Psoas muscle (tissue), 7 donors: ENCODE measurements at regions not wholly inside any gene's neighbourhood (a gene's known extent, or its start where the extent isn't known, plus 50 kb on each side); places are given as distances from the start of the nearest gene placed in this dataset.
"Not testable (repeated sequence)": the region's sequence is repeated elsewhere in the genome, so short reads cannot be mapped to it uniquely, and the experiment has no call there.

ENCODE experiments used
- ATAC-seq, 4 donors: fragments of 200-7000 bp; cut with Tn5 transposase; one replicate each; pipeline ENCODE4 v1.9.1; 2020; ENCODE audit warnings: moderate library complexity in 3 of 4, mild to moderate bottlenecking in 2 of 4
- DNase-seq, 2 donors: peaks; one replicate each; pipeline ENCODE4 v3.0.0-alpha.2; 2020
- H3K27ac ChIP-seq: fragments of 200-600 bp; one replicate; pipeline ENCODE4 v1.8.0; 2022
- H3K27me3 ChIP-seq, 3 donors: fragments of 200-600 bp in 1 of 3; one replicate each; pipeline versions ENCODE4 v1.6.1 to v1.8.0; 2013 to 2022; ENCODE audit warnings: low read length in 2 of 3, mild to moderate bottlenecking in 2 of 3, moderate library complexity in 1 of 3; ENCODE audit not compliant: insufficient read depth in 3 of 3
- H3K36me3 ChIP-seq, 2 donors: fragments of 200-600 bp in 1 of 2; one replicate each; pipeline versions ENCODE4 v1.6.1 to v1.8.0; 2013 to 2022; ENCODE audit warnings: low read depth in 1 of 2, mild to moderate bottlenecking in 1 of 2, moderate library complexity in 1 of 2; ENCODE audit not compliant: insufficient read depth in 1 of 2
- H3K4me1 ChIP-seq: fragments of 200-600 bp; one replicate; pipeline ENCODE4 v1.8.0; 2022
- H3K4me3 ChIP-seq: fragments of 200-600 bp; one replicate; pipeline ENCODE4 v1.8.0; 2022; ENCODE audit warnings: mild to moderate bottlenecking
- H3K9me3 ChIP-seq: fragments of 200-600 bp; one replicate; pipeline ENCODE4 v1.8.0; 2022
- WGBS, 3 donors: extraction: QIAGEN DNeasy Blood & Tissue Kit; methylation state at CpG; one replicate each; pipeline versions ENCODE4 v1.1.6 to v1.1.7; 2013; 5-methylcytosine and 5-hydroxymethylcytosine counted together
- intact Hi-C, 2 donors: fragments of 100-400 bp; cut with DNase I; formaldehyde crosslinking; loops; one replicate each; pipeline versions ENCODE4 v1.11.0 to v1.14.2; 2022
- donor health status: healthy with polysubstance abuse.
- donor health status: DM: no; HTN: no; CAD: no; lungs with moderate emphysema.
- donor health status: Bipolar disorder and iron deficiency.
- donor health status: healthy.
- donor health status: DM: yes; HTN: yes; CAD: no.
- donor health status: DM: no; HTN: no; CAD: no.
- donor health status: DM: yes; HTN: yes; CAD: no.

- H3K36me3 ChIP-seq, H3K4me1 ChIP-seq, H3K9me3 ChIP-seq, ATAC-seq, H3K4me3 ChIP-seq, H3K27me3 ChIP-seq, H3K27ac ChIP-seq, intact Hi-C loops: not testable (repeated sequence)
- 89 to 92% (median 91%) methylated on average over 17 to 21 of the region's 35 CpGs for WGBS, 3 donors
- peak in 1 of 2 donors; percentile 48 for DNase-seq
Observed at GRCh38 chr15:20074082-20074481, 467.5 kb downstream of the GOLGA6L6 start.

GRCh38 chr15:20069043-20069442 is 472.6 kb downstream of the GOLGA6L6 start:
- H3K27me3 ChIP-seq, H3K4me1 ChIP-seq, H3K9me3 ChIP-seq, H3K36me3 ChIP-seq, ATAC-seq, H3K4me3 ChIP-seq, intact Hi-C loops, H3K27ac ChIP-seq: not testable (repeated sequence)
- 71 to 83% (median 82%) methylated on average over 4 of the region's 5 CpGs for WGBS, 3 donors
- peak in 1 of 2 donors; percentile 14 for DNase-seq

- peak in 1 of 2 donors; percentile 11 for DNase-seq
- intact Hi-C loops, H3K4me3 ChIP-seq, H3K27me3 ChIP-seq, H3K36me3 ChIP-seq, H3K4me1 ChIP-seq, H3K9me3 ChIP-seq, ATAC-seq, H3K27ac ChIP-seq: not testable (repeated sequence)
- 48 to 63% (median 49%) methylated on average over 2 to 3 of the region's 5 CpGs for WGBS, 3 donors
Observed at GRCh38 chr15:20066173-20066572, 475.4 kb downstream of the GOLGA6L6 start.

- H3K4me1 ChIP-seq, ATAC-seq, H3K4me3 ChIP-seq, H3K27me3 ChIP-seq, intact Hi-C loops, H3K27ac ChIP-seq, H3K9me3 ChIP-seq, H3K36me3 ChIP-seq: not testable (repeated sequence)
- WGBS, 3 donors: 78 to 87% (median 86%) methylated on average over 6 to 7 of the region's 10 CpGs
- peak in 1 of 2 donors; percentile 35 for DNase-seq
Observed at GRCh38 chr15:20065508-20065907, 476.1 kb downstream of the GOLGA6L6 start.

- intact Hi-C loops, H3K9me3 ChIP-seq, H3K27me3 ChIP-seq, H3K27ac ChIP-seq, ATAC-seq, H3K4me1 ChIP-seq, H3K4me3 ChIP-seq, H3K36me3 ChIP-seq: not testable (repeated sequence)
- DNase-seq: peak in 1 of 2 donors; percentile 13
- WGBS, 3 donors: 67 to 72% (median 70%) methylated on average over 6 to 7 of the region's 7 CpGs
Observed at GRCh38 chr15:20063167-20063566, 478.4 kb downstream of the GOLGA6L6 start.

- DNase-seq, H3K27me3 ChIP-seq, H3K4me3 ChIP-seq, H3K36me3 ChIP-seq, H3K9me3 ChIP-seq, H3K27ac ChIP-seq, H3K4me1 ChIP-seq, intact Hi-C loops, ATAC-seq: not testable (repeated sequence)
- WGBS, 3 donors: 80 to 84% (median 81%) methylated on average over 6 of the region's 13 CpGs
Observed at GRCh38 chr15:20060838-20061237, 480.8 kb downstream of the GOLGA6L6 start.

- 68 to 71% (median 68%) methylated on average over 5 of the region's 5 CpGs for WGBS, 3 donors
- intact Hi-C loops, H3K36me3 ChIP-seq, H3K9me3 ChIP-seq, DNase-seq, H3K27ac ChIP-seq, ATAC-seq, H3K4me1 ChIP-seq, H3K27me3 ChIP-seq, H3K4me3 ChIP-seq: not testable (repeated sequence)
Observed at GRCh38 chr15:20056871-20057270, 484.7 kb downstream of the GOLGA6L6 start.

GRCh38 chr15:20055921-20056320 is 485.7 kb downstream of the GOLGA6L6 start:
- H3K9me3 ChIP-seq, H3K4me1 ChIP-seq, DNase-seq, H3K27me3 ChIP-seq, intact Hi-C loops, H3K36me3 ChIP-seq, H3K4me3 ChIP-seq, H3K27ac ChIP-seq, ATAC-seq: not testable (repeated sequence)
- WGBS, 3 donors: 45 to 67% (median 49%) methylated on average over 4 to 5 of the region's 5 CpGs

- H3K4me3 ChIP-seq, intact Hi-C loops, H3K27me3 ChIP-seq, ATAC-seq, H3K9me3 ChIP-seq, H3K27ac ChIP-seq, DNase-seq, H3K36me3 ChIP-seq, H3K4me1 ChIP-seq: not testable (repeated sequence)
- WGBS, 3 donors: 83 to 88% (median 86%) methylated on average over 10 to 11 of the region's 16 CpGs
Observed at GRCh38 chr15:20048189-20048588, 493.4 kb downstream of the GOLGA6L6 start.

- H3K9me3 ChIP-seq, H3K27me3 ChIP-seq, H3K4me3 ChIP-seq, H3K27ac ChIP-seq, intact Hi-C loops, H3K36me3 ChIP-seq, DNase-seq, H3K4me1 ChIP-seq, ATAC-seq: not testable (repeated sequence)
- no CpG with 5 or more reads among the region's 5 CpGs for WGBS, 3 donors
Observed at GRCh38 chr15:20045165-20045564, 496.4 kb downstream of the GOLGA6L6 start.

GRCh38 chr15:20040691-20041090 is 500.9 kb downstream of the GOLGA6L6 start:
- intact Hi-C loops, H3K4me3 ChIP-seq, H3K4me1 ChIP-seq, H3K27me3 ChIP-seq, H3K36me3 ChIP-seq, H3K27ac ChIP-seq, ATAC-seq, DNase-seq, H3K9me3 ChIP-seq: not testable (repeated sequence)
- WGBS, 3 donors: 38 to 67% (median 60%) methylated on average over 1 of the region's 1 CpG

GRCh38 chr15:20025040-20025439 is 516.6 kb downstream of the GOLGA6L6 start:
- H3K36me3 ChIP-seq, DNase-seq, ATAC-seq, H3K4me1 ChIP-seq, H3K27me3 ChIP-seq, H3K27ac ChIP-seq, intact Hi-C loops, H3K4me3 ChIP-seq, H3K9me3 ChIP-seq: not testable (repeated sequence)
- WGBS, 3 donors: no CpG with 5 or more reads among the region's 2 CpGs
